ENCODE measurements at regions not wholly inside any gene's neighbourhood (a gene's known extent, or its start where the extent isn't known, plus 50 kb on each side); places are given as distances from the start of the nearest gene placed in this dataset.

DNA sequence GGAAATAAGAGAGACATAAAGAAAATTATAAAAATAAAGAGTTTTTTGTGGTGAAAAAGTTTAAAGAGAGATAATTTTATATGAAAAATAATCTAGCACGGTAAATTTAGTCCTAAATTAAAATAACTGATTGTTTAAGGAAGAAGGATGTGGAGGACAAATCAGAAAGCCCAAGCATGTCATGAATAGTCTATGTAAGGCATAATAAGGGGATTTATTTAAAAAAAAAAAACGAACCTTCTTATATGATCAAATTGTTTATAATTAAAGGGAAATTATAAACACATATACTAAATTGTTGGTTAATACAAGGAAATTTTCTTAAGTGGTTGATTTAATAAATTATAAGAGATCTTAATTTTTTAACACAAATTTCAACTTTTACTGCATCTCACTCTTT is 551.8 kb upstream of the TYRP1 start:
- TF ChIP-seq, protein P1, sequence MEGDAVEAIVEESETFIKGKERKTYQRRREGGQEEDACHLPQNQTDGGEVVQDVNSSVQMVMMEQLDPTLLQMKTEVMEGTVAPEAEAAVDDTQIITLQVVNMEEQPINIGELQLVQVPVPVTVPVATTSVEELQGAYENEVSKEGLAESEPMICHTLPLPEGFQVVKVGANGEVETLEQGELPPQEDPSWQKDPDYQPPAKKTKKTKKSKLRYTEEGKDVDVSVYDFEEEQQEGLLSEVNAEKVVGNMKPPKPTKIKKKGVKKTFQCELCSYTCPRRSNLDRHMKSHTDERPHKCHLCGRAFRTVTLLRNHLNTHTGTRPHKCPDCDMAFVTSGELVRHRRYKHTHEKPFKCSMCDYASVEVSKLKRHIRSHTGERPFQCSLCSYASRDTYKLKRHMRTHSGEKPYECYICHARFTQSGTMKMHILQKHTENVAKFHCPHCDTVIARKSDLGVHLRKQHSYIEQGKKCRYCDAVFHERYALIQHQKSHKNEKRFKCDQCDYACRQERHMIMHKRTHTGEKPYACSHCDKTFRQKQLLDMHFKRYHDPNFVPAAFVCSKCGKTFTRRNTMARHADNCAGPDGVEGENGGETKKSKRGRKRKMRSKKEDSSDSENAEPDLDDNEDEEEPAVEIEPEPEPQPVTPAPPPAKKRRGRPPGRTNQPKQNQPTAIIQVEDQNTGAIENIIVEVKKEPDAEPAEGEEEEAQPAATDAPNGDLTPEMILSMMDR (conservative IDR thresholded peaks at IDR 0.05) = no peak

GRCh38 chr9:12155401-12156134 is 537.6 kb upstream of the TYRP1 start:
- TF ChIP-seq, protein P1 (conservative IDR thresholded peaks at IDR 0.05) = no peak
- H3K27ac ChIP-seq = no peak overlapping the region

More for the DNA sequence above, 551.8 kb upstream of the TYRP1 start:
- no peak overlapping the region for H3K27ac ChIP-seq

DNA sequence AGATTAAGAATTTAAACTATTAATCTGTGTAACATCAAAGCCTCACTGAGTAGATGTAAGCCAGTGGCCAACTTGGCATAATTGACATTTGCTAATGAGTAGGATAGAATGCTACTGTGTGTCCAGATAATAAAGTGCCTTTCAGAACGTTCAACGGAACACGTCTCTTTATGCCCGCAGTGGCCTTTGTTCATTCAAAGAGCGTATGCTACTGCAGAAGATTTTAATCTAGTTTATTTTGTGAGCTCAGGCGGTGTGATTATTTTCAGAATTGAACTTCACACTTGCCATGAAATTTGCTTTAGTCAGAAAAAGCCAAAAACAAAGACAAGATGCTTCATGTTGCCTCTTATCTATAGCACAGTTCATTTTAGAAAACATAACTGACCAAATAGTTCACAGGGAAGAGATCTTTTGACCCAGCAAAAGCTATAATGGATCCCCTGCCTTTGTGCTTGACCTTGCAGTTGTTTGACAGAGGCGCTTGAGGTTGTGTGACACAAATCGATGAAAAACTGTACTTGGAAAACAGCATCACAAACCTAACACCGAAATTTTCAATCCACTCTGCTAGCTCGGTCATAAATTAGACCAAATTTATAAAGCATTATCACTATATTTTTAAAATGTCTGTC is 530.9 kb upstream of the TYRP1 start:
- TF ChIP-seq, protein P1 (conservative IDR thresholded peaks at IDR 0.05) = no peak
- H3K27ac ChIP-seq = no peak overlapping the region

DNA sequence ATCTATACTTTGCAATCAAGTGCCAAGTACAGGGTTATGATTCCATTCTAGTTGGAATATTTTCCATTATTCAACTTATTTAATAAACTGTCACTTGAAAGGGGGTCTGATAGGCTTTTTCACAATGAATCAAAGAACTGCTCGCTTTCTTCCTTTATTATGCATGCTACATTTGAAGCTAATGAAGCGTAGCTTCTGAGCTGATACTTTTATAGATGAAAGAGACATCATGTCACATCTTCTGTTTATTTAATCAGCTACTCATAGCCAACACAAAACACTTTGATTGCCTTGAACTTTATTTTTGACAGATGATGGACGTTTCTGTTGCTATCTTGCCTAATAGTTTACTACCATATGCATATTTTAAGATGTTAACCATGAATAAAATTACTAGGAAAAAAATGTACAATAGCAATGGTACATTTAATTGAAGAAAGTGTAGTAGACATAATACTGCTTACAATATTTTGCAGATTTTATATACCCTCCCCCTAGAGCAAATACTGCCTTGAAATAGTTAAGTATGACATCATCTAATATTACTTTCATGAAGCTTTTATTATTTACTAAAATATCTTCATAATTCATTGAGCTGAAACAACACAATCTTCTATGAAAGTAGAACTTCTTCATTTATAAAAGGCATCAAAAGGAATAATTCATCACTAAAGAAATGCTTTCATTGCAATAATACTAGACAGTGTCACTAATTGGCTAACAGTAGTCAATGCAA is 529.3 kb upstream of the TYRP1 start:
- no peak overlapping the region for H3K27ac ChIP-seq
- TF ChIP-seq, protein P1 (conservative IDR thresholded peaks at IDR 0.05) = no peak

DNA sequence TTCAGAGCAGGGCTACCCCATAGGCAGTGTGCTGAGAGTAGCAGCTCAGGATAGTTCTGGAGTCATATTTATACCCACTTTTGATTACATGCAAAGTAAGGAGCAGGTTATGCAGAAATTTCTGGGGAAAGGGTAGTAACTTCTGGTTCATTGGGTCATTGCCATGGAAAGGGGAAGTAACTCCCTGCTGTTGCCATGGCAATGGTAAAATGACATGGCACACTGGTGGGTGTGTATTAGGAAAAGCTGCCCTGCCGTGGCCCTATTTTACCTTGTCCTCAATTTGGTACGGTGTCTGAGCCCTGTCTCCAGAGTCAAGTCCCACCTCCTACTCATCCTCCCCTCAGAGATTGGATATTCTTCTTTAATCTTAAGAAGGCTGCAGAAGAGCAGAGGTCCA is 526.7 kb upstream of the TYRP1 start:
- no peak overlapping the region for H3K27ac ChIP-seq
- TF ChIP-seq, protein P1 (conservative IDR thresholded peaks at IDR 0.05) = no peak

DNA sequence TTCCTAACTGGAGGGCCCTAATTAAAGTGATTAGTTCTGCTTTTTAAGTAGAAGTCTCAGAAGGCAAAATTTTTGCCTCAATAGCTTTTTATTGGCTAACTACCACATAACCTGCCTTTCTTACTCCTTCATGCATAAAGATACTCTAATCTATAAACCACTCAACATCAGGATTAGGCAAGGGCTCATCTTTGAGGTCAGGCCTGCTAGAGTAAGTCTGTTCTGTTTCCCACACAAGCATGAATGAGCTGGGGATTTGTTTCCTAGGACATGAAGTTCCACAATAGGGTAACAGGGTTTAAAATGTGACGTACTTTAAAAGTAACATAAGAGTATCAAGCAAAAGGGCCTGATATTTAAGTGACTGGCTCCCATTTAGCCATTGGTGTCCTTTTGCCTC is 522.7 kb upstream of the TYRP1 start:
- TF ChIP-seq, protein P1 (conservative IDR thresholded peaks at IDR 0.05) = no peak
- no peak overlapping the region for H3K27ac ChIP-seq

DNA sequence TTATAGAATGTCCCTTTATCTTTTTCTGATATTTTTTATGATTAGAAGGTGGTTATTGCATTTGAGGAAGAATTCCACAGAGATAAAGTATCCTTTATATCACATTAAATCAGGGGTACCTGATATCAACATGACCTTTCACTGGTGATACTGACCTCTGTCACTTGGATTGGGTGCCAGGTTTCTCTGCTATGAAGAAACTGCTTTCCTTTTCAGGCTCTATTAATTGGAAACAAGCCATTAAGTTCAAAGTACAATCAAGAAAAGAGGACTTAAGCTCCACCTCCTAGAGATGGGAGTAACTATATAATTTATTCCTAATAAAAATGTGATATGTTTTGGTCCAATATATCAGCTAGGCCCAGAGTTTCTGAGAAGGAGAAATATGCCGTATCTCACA is 514.6 kb upstream of the TYRP1 start:
- TF ChIP-seq, protein P1 (conservative IDR thresholded peaks at IDR 0.05) = no peak

More for the DNA sequence above, 514.6 kb upstream of the TYRP1 start:
- H3K27ac ChIP-seq = no peak overlapping the region

All from VCaP (cell line).